Liver (tissue), 8 donors: ENCODE measurements at regions not wholly inside any gene's neighbourhood (a gene's known extent, or its start where the extent isn't known, plus 50 kb on each side); places are given as distances from the start of the nearest gene placed in this dataset.

Source experiments
- DNase-seq: peaks from one replicate; pipeline ENCODE4 v3.0.0-alpha.2; 2017; ENCODE audit warnings: low spot score
- H3K27ac ChIP-seq, 2 donors: one replicate each; pipeline ENCODE4 v1.7.0; 2013; ENCODE audit warnings: inconsistent platforms in 2 of 2, low read length in 2 of 2, control low read depth in 1 of 2, low read depth in 1 of 2, mild to moderate bottlenecking in 1 of 2
- H3K27me3 ChIP-seq, 4 donors: one replicate each; pipeline versions ENCODE4 v1.6.1 to v1.7.0; 2013; ENCODE audit warnings: low read length in 3 of 4, inconsistent platforms in 1 of 4, mild to moderate bottlenecking in 1 of 4, moderate library complexity in 1 of 4; ENCODE audit not compliant: control insufficient read depth in 4 of 4, insufficient read depth in 4 of 4
- H3K36me3 ChIP-seq, 4 donors: one replicate each; pipeline versions ENCODE4 v1.6.1 to v1.7.0; 2013; ENCODE audit warnings: low read length in 3 of 4, mild to moderate bottlenecking in 3 of 4, low read depth in 1 of 4, moderate library complexity in 1 of 4; ENCODE audit not compliant: control insufficient read depth in 4 of 4, insufficient read depth in 3 of 4
- H3K4me1 ChIP-seq, 4 donors: one replicate each; pipeline versions ENCODE4 v1.6.1 to v1.7.0; 2013; ENCODE audit warnings: low read length in 3 of 4, mild to moderate bottlenecking in 3 of 4, moderate library complexity in 1 of 4; ENCODE audit not compliant: control insufficient read depth in 4 of 4, insufficient read depth in 4 of 4
- H3K4me3 ChIP-seq, 3 donors: one replicate each; pipeline versions ENCODE4 v1.6.1 to v1.7.0; 2013; ENCODE audit warnings: low read length in 3 of 3, control low read depth in 1 of 3, low read depth in 1 of 3, mild to moderate bottlenecking in 1 of 3
- H3K9ac ChIP-seq, 2 donors: one replicate each; pipeline ENCODE4 v1.7.0; 2013; ENCODE audit warnings: low read length in 2 of 2, mild to moderate bottlenecking in 2 of 2, moderate library complexity in 2 of 2, control low read depth in 1 of 2, low read depth in 1 of 2
- H3K9me3 ChIP-seq, 4 donors: one replicate each; pipeline versions ENCODE4 v1.6.1 to v1.7.0; 2013; ENCODE audit warnings: low read length in 3 of 4; ENCODE audit not compliant: control insufficient read depth in 4 of 4
- EGR1 ChIP-seq, 2 donors: IDR thresholded peaks; 2 replicates each; pipeline ENCODE4 v1.6.1; 2016 to 2018; ENCODE audit warnings: antibody characterized with exemption in 2 of 2, low read depth in 2 of 2
- FOXA1 ChIP-seq: IDR thresholded peaks from 2 replicates; pipeline ENCODE4 v1.6.1; 2016; ENCODE audit warnings: antibody characterized with exemption
- FOXA2 ChIP-seq: IDR thresholded peaks from 2 replicates; pipeline ENCODE4 v1.6.1; 2016; ENCODE audit warnings: antibody characterized with exemption
- GABPA ChIP-seq, 2 donors: IDR thresholded peaks in 1 of 2; conservative IDR thresholded peaks in 1 of 2; 2 replicates each; pipeline ENCODE4 v1.6.1; 2016; ENCODE audit warnings: antibody characterized with exemption in 2 of 2, mild to moderate bottlenecking in 1 of 2, moderate library complexity in 1 of 2
- HNF4A ChIP-seq, 2 donors: conservative IDR thresholded peaks; 2 replicates each; pipeline ENCODE4 v1.6.1; 2016; ENCODE audit warnings: antibody characterized with exemption in 2 of 2, mild to moderate bottlenecking in 2 of 2
- HNF4G ChIP-seq: IDR thresholded peaks from 2 replicates; pipeline ENCODE4 v1.6.1; 2016; ENCODE audit warnings: antibody characterized with exemption
- JUND ChIP-seq, 2 donors: IDR thresholded peaks; 2 replicates each; pipeline ENCODE4 v1.6.1; 2016; ENCODE audit warnings: antibody characterized with exemption in 2 of 2
- NR2F2 ChIP-seq: IDR thresholded peaks from 2 replicates; pipeline ENCODE4 v1.6.1; 2016; ENCODE audit warnings: antibody characterized with exemption
- RAD21 ChIP-seq, 2 donors: IDR thresholded peaks; 2 replicates each; pipeline ENCODE4 v1.6.1; 2016; ENCODE audit warnings: antibody characterized with exemption in 2 of 2, mild to moderate bottlenecking in 2 of 2
- RXRA ChIP-seq, 2 donors: IDR thresholded peaks; 2 replicates each; pipeline ENCODE4 v1.6.1; 2017 to 2018; ENCODE audit warnings: antibody characterized with exemption in 2 of 2, mild to moderate bottlenecking in 1 of 2
- SP1 ChIP-seq: IDR thresholded peaks from 2 replicates; pipeline ENCODE4 v1.6.1; 2018; ENCODE audit warnings: antibody characterized with exemption, mild to moderate bottlenecking
- TAF1 ChIP-seq: conservative IDR thresholded peaks from 2 replicates; pipeline ENCODE4 v1.6.1; 2016; ENCODE audit warnings: antibody characterized with exemption, mild to moderate bottlenecking
- YY1 ChIP-seq: IDR thresholded peaks from 2 replicates; pipeline ENCODE4 v1.6.1; 2016; ENCODE audit warnings: antibody characterized with exemption, mild to moderate bottlenecking
- WGBS: extraction: QIAGEN DNeasy Blood & Tissue Kit; methylation state at CpG from one replicate; pipeline ENCODE4 v1.1.7; 2013; 5-methylcytosine and 5-hydroxymethylcytosine counted together
- TF ChIP-seq, protein P1 (sequence below): IDR thresholded peaks from 2 replicates; pipeline ENCODE4 v1.6.1; 2016; ENCODE audit warnings: antibody characterized with exemption
- TF ChIP-seq, protein P2 (sequence below): IDR thresholded peaks from 2 replicates; pipeline ENCODE4 v1.6.1; 2016; ENCODE audit warnings: antibody characterized with exemption
- TF ChIP-seq, protein P3 (sequence below): fragments of 150-350 bp; IDR thresholded peaks from 2 replicates; pipeline ENCODE4 v1.5.1; 2017; ENCODE audit warnings: improper control_type of control experiment, low read depth, low read length; ENCODE audit not compliant: missing input control
- TF ChIP-seq, protein P4 (sequence below): IDR thresholded peaks from 2 replicates; pipeline ENCODE4 v1.6.1; 2016; ENCODE audit warnings: antibody characterized with exemption, mild to moderate bottlenecking
- donor health status: healthy.
- donor health status: healthy.
- donor health status: healthy.
- donor health status: healthy.
- donor health status: healthy.

DNA sequence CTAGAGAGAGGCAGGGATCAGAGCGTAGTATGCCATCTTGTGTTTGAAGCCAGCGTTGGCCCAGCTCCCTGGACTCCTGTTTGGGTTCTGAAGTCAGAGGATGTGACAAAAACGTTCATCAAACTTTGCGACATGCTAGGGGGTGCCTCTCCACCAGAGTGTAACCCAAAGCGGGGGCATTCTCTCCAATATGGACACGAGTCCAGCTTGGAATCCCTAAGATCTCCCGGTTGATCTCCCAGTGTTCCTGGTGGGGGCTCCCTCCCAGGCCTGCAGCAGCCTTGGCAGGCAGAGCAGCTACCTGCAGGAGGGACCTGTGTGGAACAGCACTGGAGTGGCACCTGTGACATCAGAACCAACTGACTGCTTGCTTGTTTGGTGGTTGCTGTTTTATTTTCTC, 218.8 kb upstream of the ECI2 start:
- no peak for DNase-seq
- 80% methylated on average over 7 of the region's 7 CpGs for WGBS
- Histone ChIP-seq H3K4me1 (no peaks in the 10 kb centered on the region), H3K4me3 (no peak overlapping the region), H3K9me3 (no peaks in the 10 kb centered on the region), H3K9ac (no peak overlapping the region), H3K27ac (no peak overlapping the region), H3K36me3 (no peaks in the 10 kb centered on the region), H3K27me3 (peaks cover 0 to 4% (median 0%) of the 10 kb centered on the region in 4 donors)
- no peak for TF ChIP-seq RXRA (IDR thresholded peaks at IDR 0.05)
- TF ChIP-seq, protein P1, sequence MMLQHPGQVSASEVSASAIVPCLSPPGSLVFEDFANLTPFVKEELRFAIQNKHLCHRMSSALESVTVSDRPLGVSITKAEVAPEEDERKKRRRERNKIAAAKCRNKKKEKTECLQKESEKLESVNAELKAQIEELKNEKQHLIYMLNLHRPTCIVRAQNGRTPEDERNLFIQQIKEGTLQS = no peak

DNA sequence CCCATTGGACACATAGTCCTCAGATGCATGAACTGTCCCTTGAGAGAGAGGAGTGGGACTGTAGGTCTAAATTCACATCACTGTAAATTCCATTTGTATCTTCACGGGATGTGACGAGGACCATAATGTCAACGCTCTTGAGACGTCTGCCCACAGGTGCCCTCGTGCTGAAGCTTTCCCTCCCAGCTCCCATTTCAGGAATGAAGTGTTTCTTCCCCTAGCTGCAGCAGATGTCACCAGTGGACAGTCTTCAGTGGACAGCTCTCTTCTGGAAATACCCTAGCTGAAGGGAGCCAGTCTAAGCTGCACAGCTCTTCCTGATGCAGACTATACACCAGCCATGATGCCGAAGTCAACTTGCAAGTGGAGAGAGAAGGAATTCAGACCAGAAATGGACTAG, 217.4 kb upstream of the ECI2 start:
- Histone ChIP-seq H3K9me3 (no peaks in the 10 kb centered on the region), H3K4me1 (no peaks in the 10 kb centered on the region), H3K4me3 (no peak overlapping the region), H3K27me3 (peaks cover 0 to 4% (median 0%) of the 10 kb centered on the region in 4 donors), H3K27ac (no peak overlapping the region), H3K36me3 (no peaks in the 10 kb centered on the region), H3K9ac (no peak overlapping the region)
- WGBS = 87% methylated on average over 6 of the region's 6 CpGs
- TF ChIP-seq GABPA (IDR thresholded peaks at IDR 0.05 in 1 of 2, conservative IDR thresholded peaks at IDR 0.05 in 1 of 2) (no peak), NR2F2 (no peak), EGR1 (IDR thresholded peaks at IDR 0.05; ENCODE audit: low read depth in 2 of 2) (no peak), YY1 (no peak), TAF1 (no peak), SP1 (no peak), HNF4G (no peak), FOXA1 (no peak), JUND (IDR thresholded peaks at IDR 0.05) (no peak), RAD21 (IDR thresholded peaks at IDR 0.05) (no peak), FOXA2 (no peak), HNF4A (conservative IDR thresholded peaks at IDR 0.05) (no peak), RXRA (IDR thresholded peaks at IDR 0.05) (no peak)
- TF ChIP-seq, protein P2, sequence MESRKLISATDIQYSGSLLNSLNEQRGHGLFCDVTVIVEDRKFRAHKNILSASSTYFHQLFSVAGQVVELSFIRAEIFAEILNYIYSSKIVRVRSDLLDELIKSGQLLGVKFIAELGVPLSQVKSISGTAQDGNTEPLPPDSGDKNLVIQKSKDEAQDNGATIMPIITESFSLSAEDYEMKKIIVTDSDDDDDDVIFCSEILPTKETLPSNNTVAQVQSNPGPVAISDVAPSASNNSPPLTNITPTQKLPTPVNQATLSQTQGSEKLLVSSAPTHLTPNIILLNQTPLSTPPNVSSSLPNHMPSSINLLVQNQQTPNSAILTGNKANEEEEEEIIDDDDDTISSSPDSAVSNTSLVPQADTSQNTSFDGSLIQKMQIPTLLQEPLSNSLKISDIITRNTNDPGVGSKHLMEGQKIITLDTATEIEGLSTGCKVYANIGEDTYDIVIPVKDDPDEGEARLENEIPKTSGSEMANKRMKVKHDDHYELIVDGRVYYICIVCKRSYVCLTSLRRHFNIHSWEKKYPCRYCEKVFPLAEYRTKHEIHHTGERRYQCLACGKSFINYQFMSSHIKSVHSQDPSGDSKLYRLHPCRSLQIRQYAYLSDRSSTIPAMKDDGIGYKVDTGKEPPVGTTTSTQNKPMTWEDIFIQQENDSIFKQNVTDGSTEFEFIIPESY = no peak
- TF ChIP-seq, protein P1 = no peak
- TF ChIP-seq, protein P3, sequence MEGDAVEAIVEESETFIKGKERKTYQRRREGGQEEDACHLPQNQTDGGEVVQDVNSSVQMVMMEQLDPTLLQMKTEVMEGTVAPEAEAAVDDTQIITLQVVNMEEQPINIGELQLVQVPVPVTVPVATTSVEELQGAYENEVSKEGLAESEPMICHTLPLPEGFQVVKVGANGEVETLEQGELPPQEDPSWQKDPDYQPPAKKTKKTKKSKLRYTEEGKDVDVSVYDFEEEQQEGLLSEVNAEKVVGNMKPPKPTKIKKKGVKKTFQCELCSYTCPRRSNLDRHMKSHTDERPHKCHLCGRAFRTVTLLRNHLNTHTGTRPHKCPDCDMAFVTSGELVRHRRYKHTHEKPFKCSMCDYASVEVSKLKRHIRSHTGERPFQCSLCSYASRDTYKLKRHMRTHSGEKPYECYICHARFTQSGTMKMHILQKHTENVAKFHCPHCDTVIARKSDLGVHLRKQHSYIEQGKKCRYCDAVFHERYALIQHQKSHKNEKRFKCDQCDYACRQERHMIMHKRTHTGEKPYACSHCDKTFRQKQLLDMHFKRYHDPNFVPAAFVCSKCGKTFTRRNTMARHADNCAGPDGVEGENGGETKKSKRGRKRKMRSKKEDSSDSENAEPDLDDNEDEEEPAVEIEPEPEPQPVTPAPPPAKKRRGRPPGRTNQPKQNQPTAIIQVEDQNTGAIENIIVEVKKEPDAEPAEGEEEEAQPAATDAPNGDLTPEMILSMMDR = no peak
- TF ChIP-seq, protein P4, sequence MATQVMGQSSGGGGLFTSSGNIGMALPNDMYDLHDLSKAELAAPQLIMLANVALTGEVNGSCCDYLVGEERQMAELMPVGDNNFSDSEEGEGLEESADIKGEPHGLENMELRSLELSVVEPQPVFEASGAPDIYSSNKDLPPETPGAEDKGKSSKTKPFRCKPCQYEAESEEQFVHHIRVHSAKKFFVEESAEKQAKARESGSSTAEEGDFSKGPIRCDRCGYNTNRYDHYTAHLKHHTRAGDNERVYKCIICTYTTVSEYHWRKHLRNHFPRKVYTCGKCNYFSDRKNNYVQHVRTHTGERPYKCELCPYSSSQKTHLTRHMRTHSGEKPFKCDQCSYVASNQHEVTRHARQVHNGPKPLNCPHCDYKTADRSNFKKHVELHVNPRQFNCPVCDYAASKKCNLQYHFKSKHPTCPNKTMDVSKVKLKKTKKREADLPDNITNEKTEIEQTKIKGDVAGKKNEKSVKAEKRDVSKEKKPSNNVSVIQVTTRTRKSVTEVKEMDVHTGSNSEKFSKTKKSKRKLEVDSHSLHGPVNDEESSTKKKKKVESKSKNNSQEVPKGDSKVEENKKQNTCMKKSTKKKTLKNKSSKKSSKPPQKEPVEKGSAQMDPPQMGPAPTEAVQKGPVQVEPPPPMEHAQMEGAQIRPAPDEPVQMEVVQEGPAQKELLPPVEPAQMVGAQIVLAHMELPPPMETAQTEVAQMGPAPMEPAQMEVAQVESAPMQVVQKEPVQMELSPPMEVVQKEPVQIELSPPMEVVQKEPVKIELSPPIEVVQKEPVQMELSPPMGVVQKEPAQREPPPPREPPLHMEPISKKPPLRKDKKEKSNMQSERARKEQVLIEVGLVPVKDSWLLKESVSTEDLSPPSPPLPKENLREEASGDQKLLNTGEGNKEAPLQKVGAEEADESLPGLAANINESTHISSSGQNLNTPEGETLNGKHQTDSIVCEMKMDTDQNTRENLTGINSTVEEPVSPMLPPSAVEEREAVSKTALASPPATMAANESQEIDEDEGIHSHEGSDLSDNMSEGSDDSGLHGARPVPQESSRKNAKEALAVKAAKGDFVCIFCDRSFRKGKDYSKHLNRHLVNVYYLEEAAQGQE = no peak
- DNase-seq = no peak
